GM23248 (cell line): ENCODE measurements at regions not wholly inside any gene's neighbourhood (a gene's known extent, or its start where the extent isn't known, plus 50 kb on each side); places are given as distances from the start of the nearest gene placed in this dataset.

Source experiments
- EZH2 ChIP-seq: fragments of 200-600 bp; sonication (generic); IDR thresholded peaks from 2 replicates; pipeline ENCODE4 v1.6.1; 2018; ENCODE audit warnings: antibody characterized with exemption, mild to moderate bottlenecking; ENCODE audit not compliant: insufficient read depth, poor library complexity, severe bottlenecking
- EZH2phosphoT487 ChIP-seq: fragments of 200-600 bp; sonication (generic); IDR thresholded peaks from 2 replicates; pipeline ENCODE4 v1.6.1; 2018; ENCODE audit warnings: antibody characterized with exemption, moderate library complexity, mild to moderate bottlenecking, low read depth; ENCODE audit not compliant: insufficient read depth

DNA sequence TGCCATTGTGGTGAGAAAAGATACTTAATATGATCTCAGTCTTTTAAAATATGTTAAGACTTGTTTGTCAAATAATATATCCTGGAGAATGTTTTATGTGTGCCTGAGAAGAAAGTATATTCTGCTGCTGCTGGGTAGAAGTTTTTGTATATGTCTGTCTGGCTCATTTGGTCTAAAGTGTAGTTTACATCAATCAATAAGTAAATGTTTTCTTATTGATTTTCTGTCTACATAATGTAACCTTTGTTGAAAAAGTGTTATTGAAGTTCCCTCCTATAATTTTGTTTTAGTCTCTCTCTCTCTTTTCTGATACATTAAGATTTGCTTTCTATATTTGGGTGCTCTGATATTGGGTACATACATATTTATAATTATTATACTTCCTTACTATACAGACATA lies 201.2 kb downstream of the THBS2 start:
- TF ChIP-seq EZH2 = no peak
- no peak for TF ChIP-seq EZH2phosphoT487
